ENCODE measurements at regions not wholly inside any gene's neighbourhood (a gene's known extent, or its start where the extent isn't known, plus 50 kb on each side); places are given as distances from the start of the nearest gene placed in this dataset.

GRCh38 chr4:188704288-188704687 is 565.0 kb downstream of the TRIML1 start:
- Mint-ChIP-seq H3K27ac (no peak overlapping the region), H3K36me3 (ENCODE audit: low read depth) (no peaks in the 10 kb centered on the region), H3K4me3 (no peak overlapping the region), H3K9me3 (no peaks in the 10 kb centered on the region), H3K27me3 (ENCODE audit: insufficient read depth) (no peaks in the 10 kb centered on the region), H3K4me1 (no peaks in the 10 kb centered on the region)
- TF ChIP-seq CTCF (conservative IDR thresholded peaks at IDR 0.05) = no peak
- no peaks in the 10 kb centered on the region for H3K27me3 ChIP-seq (ENCODE audit: control insufficient read depth, insufficient read depth, low read length, poor library complexity, severe bottlenecking)
- no peak overlapping the region for H3K4me3 ChIP-seq (ENCODE audit: low read length)
- no peaks in the 10 kb centered on the region for H3K9me3 ChIP-seq (ENCODE audit: control insufficient read depth, low read length)
- 89% methylated on average over 3 of the region's 5 CpGs; no CpG with 5 or more reads in 1 of the 2 experiments for WGBS, 2 experiments (ENCODE audit: insufficient coverage in 1 of 2, insufficient read length in 1 of 2)
- no peak for DNase-seq
- H3K36me3 ChIP-seq (ENCODE audit: control insufficient read depth, insufficient read depth, low read length) = no peaks in the 10 kb centered on the region
- no peak overlapping the region for H3K27ac ChIP-seq (ENCODE audit: low read depth, low read length)
- no peak overlapping the region for H3K9ac ChIP-seq (ENCODE audit: extremely low read depth, low read length, poor library complexity, severe bottlenecking)
- no peaks in the 10 kb centered on the region for H3K4me1 ChIP-seq (ENCODE audit: control insufficient read depth, insufficient read depth, low read length)

DNA sequence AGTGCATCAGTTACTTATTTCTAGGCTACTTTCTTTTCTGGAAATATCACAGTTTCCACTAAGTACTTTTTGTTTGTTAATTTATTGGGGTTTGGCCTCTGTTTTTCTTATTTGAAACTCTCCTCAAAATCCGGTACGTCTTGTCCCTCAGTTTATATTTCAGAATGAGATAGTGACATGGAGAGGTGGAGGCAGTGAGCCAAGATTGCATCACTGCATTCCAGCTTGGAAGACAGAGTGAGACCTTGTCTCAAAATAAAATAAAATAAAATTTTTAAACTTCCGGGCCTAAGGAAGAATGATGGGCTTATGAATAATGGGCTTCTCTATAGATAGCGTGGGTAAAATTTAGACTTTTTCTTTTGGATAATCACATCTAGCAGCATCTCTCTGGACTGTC is 567.8 kb downstream of the TRIML1 start:
- H3K9me3 Mint-ChIP-seq = no peaks in the 10 kb centered on the region
- no peak for TF ChIP-seq CTCF (conservative IDR thresholded peaks at IDR 0.05)
- H3K27me3 Mint-ChIP-seq (ENCODE audit: insufficient read depth) = no peaks in the 10 kb centered on the region
- no peak overlapping the region for H3K9ac ChIP-seq (ENCODE audit: extremely low read depth, low read length, poor library complexity, severe bottlenecking)
- 60 to 90% methylated on average over 1 to 4 of the region's 4 CpGs for WGBS, 2 experiments (ENCODE audit: insufficient coverage in 1 of 2, insufficient read length in 1 of 2)
- H3K36me3 Mint-ChIP-seq (ENCODE audit: low read depth) = no peaks in the 10 kb centered on the region
- DNase-seq = no peak
- H3K36me3 ChIP-seq (ENCODE audit: control insufficient read depth, insufficient read depth, low read length) = no peaks in the 10 kb centered on the region
- no peaks in the 10 kb centered on the region for H3K4me1 ChIP-seq (ENCODE audit: control insufficient read depth, insufficient read depth, low read length)
- H3K4me3 ChIP-seq (ENCODE audit: low read length) = no peak overlapping the region
- no peak overlapping the region for H3K27ac Mint-ChIP-seq
- H3K27ac ChIP-seq (ENCODE audit: low read depth, low read length) = no peak overlapping the region
- no peak overlapping the region for H3K4me3 Mint-ChIP-seq
- no peaks in the 10 kb centered on the region for H3K4me1 Mint-ChIP-seq
- H3K9me3 ChIP-seq (ENCODE audit: control insufficient read depth, low read length) = no peaks in the 10 kb centered on the region
- no peaks in the 10 kb centered on the region for H3K27me3 ChIP-seq (ENCODE audit: control insufficient read depth, insufficient read depth, low read length, poor library complexity, severe bottlenecking)

- Mint-ChIP-seq H3K27ac (no peak overlapping the region), H3K9me3 (no peaks in the 10 kb centered on the region), H3K4me1 (no peaks in the 10 kb centered on the region), H3K27me3 (ENCODE audit: insufficient read depth) (no peaks in the 10 kb centered on the region), H3K4me3 (no peak overlapping the region), H3K36me3 (ENCODE audit: low read depth) (no peaks in the 10 kb centered on the region)
- Histone ChIP-seq H3K9ac (ENCODE audit: extremely low read depth, low read length, poor library complexity, severe bottlenecking) (no peak overlapping the region), H3K27ac (ENCODE audit: low read depth, low read length) (no peak overlapping the region), H3K27me3 (ENCODE audit: control insufficient read depth, insufficient read depth, low read length, poor library complexity, severe bottlenecking) (no peaks in the 10 kb centered on the region), H3K36me3 (ENCODE audit: control insufficient read depth, insufficient read depth, low read length) (no peaks in the 10 kb centered on the region), H3K4me1 (ENCODE audit: control insufficient read depth, insufficient read depth, low read length) (no peaks in the 10 kb centered on the region), H3K9me3 (ENCODE audit: control insufficient read depth, low read length) (no peaks in the 10 kb centered on the region), H3K4me3 (ENCODE audit: low read length) (no peak overlapping the region)
- no peak for DNase-seq
- TF ChIP-seq CTCF (conservative IDR thresholded peaks at IDR 0.05) = no peak
- WGBS, 2 experiments (ENCODE audit: insufficient coverage in 1 of 2, insufficient read length in 1 of 2) = 96% methylated on average over 2 of the region's 2 CpGs
Measured at GRCh38 chr4:188714501-188714900, 575.3 kb downstream of the TRIML1 start.

All from endodermal cell (in vitro differentiated cells).